SKM-1 (cell line): ENCODE measurements at regions not wholly inside any gene's neighbourhood (a gene's known extent, or its start where the extent isn't known, plus 50 kb on each side); places are given as distances from the start of the nearest gene placed in this dataset.

Source experiments
- DNase-seq: peaks from one replicate; lab custom pipeline; 2025; ENCODE audit not compliant: unreplicated experiment; lab: John Stamatoyannopoulos, UW

GRCh38 chr6:1068068-1068467 lies 243.8 kb upstream of the FOXQ1 start:
- DNase-seq: no peak

DNA sequence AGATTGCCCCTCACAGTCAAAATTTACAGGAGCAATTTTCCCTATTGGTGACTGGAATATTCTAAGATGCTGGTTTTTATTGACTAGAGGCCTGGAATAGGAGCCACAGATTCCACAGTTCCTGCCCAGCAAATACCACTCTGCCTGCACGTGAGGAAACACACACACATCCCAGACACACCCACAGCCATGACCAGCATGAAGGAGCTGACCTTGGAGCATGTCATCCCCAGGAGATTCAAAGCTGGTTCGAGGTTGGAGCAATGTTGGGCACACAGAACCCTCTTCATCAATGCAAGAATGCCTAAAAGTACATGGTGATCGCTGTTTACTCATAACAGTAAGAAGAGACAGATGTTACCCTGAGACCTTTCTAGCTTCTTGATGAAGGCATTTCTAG lies 244.6 kb upstream of the FOXQ1 start:
- no peak for DNase-seq

- DNase-seq: no peak
Observed at GRCh38 chr6:1066449-1067090, 245.3 kb upstream of the FOXQ1 start.

DNA sequence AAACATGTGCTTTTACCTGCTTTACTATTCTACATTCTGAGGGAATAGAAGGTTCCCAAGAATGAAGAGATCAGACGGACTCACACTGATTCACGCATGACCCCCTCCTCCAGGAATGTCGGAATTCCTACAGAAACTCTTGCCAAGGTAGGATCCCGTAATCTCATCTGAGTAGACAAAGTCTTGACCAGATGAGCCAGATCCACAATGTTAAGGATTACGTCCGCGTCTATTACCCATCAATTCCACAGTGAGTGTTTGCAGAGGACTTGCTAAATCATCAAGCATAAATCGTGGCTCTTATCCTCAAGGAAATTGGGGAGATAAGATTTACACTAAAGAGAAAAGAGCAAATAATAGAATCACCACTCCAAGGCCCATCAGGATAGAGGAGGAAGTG lies 245.9 kb upstream of the FOXQ1 start:
- DNase-seq: no peak

DNA sequence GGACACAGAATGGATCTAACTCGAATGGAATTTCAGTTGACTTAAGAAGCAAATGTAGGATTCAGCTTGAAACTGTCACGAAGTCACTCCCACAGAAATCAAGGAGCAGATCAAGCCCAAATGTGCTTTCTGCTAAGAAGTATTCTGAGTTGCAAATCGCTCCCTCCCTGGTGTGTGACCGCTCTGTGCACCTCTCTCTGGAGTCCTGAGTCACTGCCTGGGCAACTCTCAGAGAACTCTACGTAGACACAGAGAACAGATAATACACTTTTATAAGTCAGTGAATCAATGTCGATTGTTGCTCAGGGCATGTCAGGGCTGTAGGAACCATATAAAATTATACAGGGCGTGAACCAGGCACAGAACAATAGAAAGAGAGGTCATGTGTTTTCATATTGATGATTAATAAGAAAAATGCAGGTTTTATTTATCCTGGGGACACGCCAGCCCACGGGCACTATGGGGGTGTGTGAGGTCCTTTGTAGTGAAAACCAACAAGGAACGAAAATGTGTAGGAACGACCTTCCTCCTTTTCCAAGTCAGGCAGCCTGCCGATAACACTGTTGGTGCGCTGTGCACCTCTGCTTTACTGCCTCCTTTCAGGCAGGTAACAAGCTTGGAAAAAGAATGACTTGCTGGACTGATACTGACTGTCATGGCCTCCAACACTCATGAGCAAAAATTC lies 248.1 kb upstream of the FOXQ1 start:
- DNase-seq: no peak

GRCh38 chr6:1062786-1063545 lies 248.9 kb upstream of the FOXQ1 start:
- DNase-seq: no peak

- no peak for DNase-seq
Observed at GRCh38 chr6:1059596-1059995, 252.3 kb upstream of the FOXQ1 start.

DNA sequence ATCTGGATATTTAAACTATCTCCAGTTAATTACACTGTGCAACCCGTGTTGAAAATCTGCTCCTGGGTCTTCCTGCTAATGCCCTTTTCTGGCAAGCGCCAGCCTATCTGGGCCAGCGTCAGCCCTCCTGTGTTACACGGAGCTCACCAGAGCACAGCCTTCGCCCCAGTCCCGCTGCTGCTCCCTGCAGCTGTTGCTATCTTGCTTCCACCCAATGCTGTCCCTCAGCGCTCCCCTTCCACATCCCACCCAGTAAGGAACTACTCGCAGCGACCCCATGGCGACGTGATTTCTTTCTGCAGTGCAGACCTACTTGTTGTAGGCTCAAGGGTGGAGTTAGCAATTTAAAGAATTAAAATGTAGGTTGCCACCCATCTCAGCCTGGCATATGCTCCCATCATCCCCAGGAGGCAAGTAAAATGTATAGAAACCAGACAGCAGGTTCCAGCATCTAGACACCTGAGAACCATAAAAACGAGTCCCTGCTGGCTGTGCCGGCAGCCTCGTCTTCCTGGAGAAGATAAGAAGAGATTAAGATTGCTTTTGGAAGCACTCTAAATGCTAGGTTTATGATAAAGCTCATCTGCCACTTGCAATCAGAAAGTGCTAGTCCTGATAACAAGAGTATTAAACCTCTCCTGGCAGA lies 254.3 kb upstream of the FOXQ1 start:
- no peak for DNase-seq

DNA sequence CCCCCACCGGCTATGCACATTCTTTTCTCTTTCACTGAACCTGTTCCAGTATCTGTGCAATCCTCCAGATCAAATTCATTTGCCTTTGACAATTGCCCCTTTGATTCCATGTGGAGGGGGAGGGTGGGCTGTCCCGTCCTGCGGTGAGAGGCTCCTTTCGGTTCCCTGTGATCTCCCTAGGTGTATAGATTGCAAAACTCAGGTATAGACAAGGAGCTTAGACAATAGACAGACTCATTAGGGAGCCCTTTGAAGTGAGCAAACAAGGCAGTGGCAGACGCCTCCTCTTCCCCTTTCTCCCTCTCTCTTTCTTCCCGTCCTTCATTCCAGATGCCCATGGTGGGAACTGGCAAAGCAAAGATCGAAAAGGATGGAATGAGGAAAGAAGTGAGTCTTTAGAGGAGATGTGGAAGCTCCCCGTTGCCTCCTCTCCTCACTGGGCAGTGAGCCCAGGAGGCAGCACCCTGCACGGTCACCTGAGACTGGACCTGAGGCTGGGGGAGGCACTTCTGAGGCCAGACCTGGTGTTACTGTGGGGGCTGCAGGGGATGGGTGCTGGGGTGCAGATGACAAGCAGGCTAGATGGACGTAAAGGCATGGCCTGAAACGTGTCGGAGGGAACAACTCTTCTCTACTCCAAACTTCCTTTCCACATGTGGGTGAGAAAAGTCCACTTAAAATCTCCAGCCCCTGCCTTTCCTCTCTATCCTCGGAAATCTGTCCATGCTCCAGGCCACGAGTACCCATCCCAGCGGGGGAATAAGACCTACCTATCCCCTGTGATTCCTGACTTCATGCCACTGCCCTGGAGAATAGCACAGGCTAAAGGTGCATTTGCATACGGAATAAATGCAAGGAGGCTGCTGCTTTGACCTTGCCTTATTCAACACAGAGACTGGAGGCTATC lies 256.6 kb upstream of the FOXQ1 start:
- DNase-seq: no peak

DNA sequence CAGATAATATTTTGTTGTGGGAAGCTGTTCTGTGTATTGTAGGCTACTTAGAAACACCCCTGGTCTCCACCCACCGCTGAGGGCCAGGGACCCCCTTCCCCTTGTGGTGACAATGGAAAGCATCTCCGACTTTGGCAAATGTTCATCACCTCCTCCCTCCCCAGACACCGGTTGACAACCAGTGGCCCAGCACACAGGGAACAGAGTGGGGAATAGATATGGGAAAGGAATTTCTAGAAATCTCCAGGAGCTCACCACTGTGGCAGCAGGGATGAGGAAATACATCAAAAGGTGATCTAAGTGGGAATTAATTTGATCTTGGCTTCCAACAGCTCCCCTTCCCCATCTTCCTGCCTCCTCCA lies 257.3 kb upstream of the FOXQ1 start:
- DNase-seq: no peak

- no peak for DNase-seq
Observed at GRCh38 chr6:1053586-1053985, 258.3 kb upstream of the FOXQ1 start.

- DNase-seq: no peak
Observed at GRCh38 chr6:1052262-1052661, 259.6 kb upstream of the FOXQ1 start.

- no peak for DNase-seq
Observed at GRCh38 chr6:1049900-1050299, 262.0 kb upstream of the FOXQ1 start.

GRCh38 chr6:1049170-1049569 lies 262.7 kb upstream of the FOXQ1 start:
- DNase-seq: no peak

DNA sequence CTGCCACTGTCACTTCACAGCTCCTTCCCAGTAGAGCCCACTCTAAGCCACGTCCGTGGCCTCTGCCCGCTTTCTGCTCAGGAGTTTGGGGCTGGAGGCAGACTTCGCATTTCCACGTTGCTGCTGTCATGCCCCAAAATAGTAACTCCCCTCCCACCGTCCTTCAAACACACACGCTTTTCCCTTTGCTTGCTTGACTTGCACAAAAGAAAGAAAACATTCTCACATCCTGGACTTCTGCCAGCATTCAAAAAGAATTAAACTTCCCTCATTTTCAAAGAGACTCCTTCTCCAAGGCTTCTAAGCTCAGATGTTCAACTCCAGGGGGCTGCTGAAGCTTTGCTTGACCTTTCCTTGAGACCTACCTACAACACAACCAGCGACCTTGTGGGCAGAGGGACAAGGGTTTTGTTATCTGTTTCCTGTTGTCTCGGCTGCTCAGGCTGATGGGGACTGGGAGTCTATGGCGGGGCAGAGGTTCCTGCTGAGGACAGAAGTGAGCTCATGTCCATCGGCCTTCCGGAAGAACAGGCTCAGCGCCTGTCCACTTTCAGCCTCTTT lies 263.8 kb upstream of the FOXQ1 start:
- DNase-seq: no peak

DNA sequence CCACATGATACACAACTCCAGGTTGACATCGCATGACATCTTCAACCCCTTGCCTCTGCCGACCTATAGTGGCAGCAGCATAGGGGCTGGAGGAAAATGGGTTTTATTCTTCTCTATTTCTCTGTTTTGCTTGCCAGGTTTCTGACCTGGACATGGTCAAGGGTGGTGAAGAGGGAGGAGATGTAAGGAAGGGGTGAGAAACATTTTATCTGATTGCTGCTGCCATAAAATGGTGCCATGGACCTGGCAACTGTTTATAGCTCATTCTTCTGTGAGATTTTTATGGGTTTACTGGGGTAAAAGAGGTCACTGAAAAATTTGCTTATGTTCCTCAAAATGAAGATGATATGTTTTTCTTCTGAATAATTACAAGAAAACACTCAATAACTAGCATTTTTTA lies 266.7 kb upstream of the FOXQ1 start:
- DNase-seq: no peak

DNA sequence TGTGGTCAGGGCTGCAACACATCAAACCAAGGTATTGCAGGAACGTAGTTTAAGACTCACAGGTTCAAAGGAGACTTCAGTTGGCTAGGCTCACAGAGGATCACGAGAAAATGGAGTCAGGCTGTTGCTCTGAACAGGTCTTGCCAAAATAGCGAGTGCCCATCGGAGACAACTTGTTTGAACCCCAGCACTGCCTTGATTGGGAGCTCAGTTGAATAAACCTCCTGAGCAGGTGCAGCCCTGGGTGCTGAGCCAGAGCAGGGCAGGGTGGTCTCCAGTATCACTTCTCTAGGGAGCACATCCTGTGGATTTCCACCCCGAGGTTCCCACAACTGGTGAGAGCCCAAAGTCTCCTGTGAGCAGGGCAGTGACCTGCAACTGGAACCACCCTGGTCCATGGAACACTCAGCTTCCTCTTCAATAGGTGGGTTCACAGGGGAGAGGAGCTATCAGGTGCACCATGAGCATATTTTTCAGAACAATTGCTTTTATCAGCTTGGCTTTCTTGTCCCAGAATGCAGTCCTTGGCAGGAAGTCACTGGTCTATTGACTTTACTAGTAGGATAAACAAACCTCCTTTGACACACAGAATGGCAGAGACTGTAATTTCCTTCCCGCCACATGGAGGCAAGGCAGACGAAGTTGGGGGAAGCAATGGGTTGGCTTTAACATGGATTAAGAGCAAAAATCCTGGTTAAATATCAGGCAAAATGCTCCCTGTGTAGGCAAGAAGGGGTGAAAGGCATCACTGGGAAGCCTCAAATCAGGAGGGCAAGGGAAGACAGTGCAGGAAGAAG lies 267.7 kb upstream of the FOXQ1 start:
- no peak for DNase-seq

- DNase-seq: no peak
Observed at GRCh38 chr6:1043458-1043836, 268.5 kb upstream of the FOXQ1 start.

- no peak for DNase-seq
Observed at GRCh38 chr6:1042583-1043457, 269.1 kb upstream of the FOXQ1 start.
